ENCODE measurements at regions not wholly inside any gene's neighbourhood (a gene's known extent, or its start where the extent isn't known, plus 50 kb on each side); places are given as distances from the start of the nearest gene placed in this dataset.

GRCh38 chr14:99030454-99030853, 241.5 kb downstream of the BCL11B start:
- TF ChIP-seq CTCF (conservative IDR thresholded peaks at IDR 0.05 in 1 of 2, IDR thresholded peaks at IDR 0.05 in 1 of 2; ENCODE audit: extremely low read depth in 1 of 2, insufficient read depth in 1 of 2, low read depth in 1 of 2, low read length in 2 of 2) (no peak), EZH2 (IDR thresholded peaks at IDR 0.05; ENCODE audit: borderline replicate concordance, low read length) (no peak)

Measured in mammary epithelial cell (primary cell).